Suppressor macrophage treated with lipopolysaccharide for 1 hour (primary cell): ENCODE measurements at regions not wholly inside any gene's neighbourhood (a gene's known extent, or its start where the extent isn't known, plus 50 kb on each side); places are given as distances from the start of the nearest gene placed in this dataset.
A peak's percentile ranks its signal among the peaks of the same experiment; 100 is the strongest.

Experiments
- DNase-seq, 3 donors: peaks; one replicate each; pipeline ENCODE4 v3.0.0-alpha.2; 2020 to 2022

- no peak for DNase-seq
Observed at GRCh38 chr11:23490557-23491235, 630.4 kb upstream of the CCDC179 start.

GRCh38 chr11:23494981-23495380 is 634.7 kb upstream of the CCDC179 start:
- no peak for DNase-seq

- no peak for DNase-seq
Observed at GRCh38 chr11:23496340-23496739, 636.1 kb upstream of the CCDC179 start.

- peak in 1 of 3 donors; percentile 3 for DNase-seq
Observed at GRCh38 chr11:23497040-23497439, 636.8 kb upstream of the CCDC179 start.

GRCh38 chr11:23502389-23502788 is 642.1 kb upstream of the CCDC179 start:
- DNase-seq, result no peak

- no peak for DNase-seq
Observed at GRCh38 chr11:23502826-23503225, 642.6 kb upstream of the CCDC179 start.

- no peak for DNase-seq
Observed at GRCh38 chr11:23509023-23509422, 648.7 kb upstream of the CCDC179 start.

GRCh38 chr11:23509821-23510220 is 649.5 kb upstream of the CCDC179 start:
- no peak for DNase-seq

- DNase-seq, result no peak
Observed at GRCh38 chr11:23519194-23519593, 658.9 kb upstream of the CCDC179 start.

GRCh38 chr11:23520226-23520960 is 660.1 kb upstream of the CCDC179 start:
- no peak for DNase-seq

GRCh38 chr11:23536907-23537306 is 676.6 kb upstream of the CCDC179 start:
- no peak for DNase-seq

GRCh38 chr11:23539556-23539955 is 679.3 kb upstream of the CCDC179 start:
- no peak for DNase-seq

GRCh38 chr11:23540101-23540561 is 679.9 kb upstream of the CCDC179 start:
- DNase-seq, result peak; percentile 20 to 48 (median 31)

- no peak for DNase-seq
Observed at GRCh38 chr11:23542189-23542588, 681.9 kb upstream of the CCDC179 start.

- no peak for DNase-seq
Observed at GRCh38 chr11:23542816-23543215, 682.5 kb upstream of the CCDC179 start.

GRCh38 chr11:23543651-23544222 is 683.5 kb upstream of the CCDC179 start:
- no peak for DNase-seq

- no peak for DNase-seq
Observed at GRCh38 chr11:23551706-23552105, 691.4 kb upstream of the CCDC179 start.

GRCh38 chr11:23554002-23554401 is 693.7 kb upstream of the CCDC179 start:
- DNase-seq, result no peak

GRCh38 chr11:23555085-23555484 is 694.8 kb upstream of the CCDC179 start:
- DNase-seq, result no peak

GRCh38 chr11:23556163-23556750 is 696.0 kb upstream of the CCDC179 start:
- DNase-seq, result no peak

GRCh38 chr11:23563591-23563990 is 703.3 kb upstream of the CCDC179 start:
- no peak for DNase-seq

GRCh38 chr11:23564370-23564769 is 704.1 kb upstream of the CCDC179 start:
- DNase-seq, result no peak

- no peak for DNase-seq
Observed at GRCh38 chr11:23569134-23569533, 708.9 kb upstream of the CCDC179 start.

GRCh38 chr11:23569547-23569946 is 709.3 kb upstream of the CCDC179 start:
- DNase-seq, result no peak
